ENCODE measurements at regions not wholly inside any gene's neighbourhood (a gene's known extent, or its start where the extent isn't known, plus 50 kb on each side); places are given as distances from the start of the nearest gene placed in this dataset.
"Not testable (repeated sequence)": the region's sequence is repeated elsewhere in the genome, so short reads cannot be mapped to it uniquely, and the experiment has no call there.

DNA sequence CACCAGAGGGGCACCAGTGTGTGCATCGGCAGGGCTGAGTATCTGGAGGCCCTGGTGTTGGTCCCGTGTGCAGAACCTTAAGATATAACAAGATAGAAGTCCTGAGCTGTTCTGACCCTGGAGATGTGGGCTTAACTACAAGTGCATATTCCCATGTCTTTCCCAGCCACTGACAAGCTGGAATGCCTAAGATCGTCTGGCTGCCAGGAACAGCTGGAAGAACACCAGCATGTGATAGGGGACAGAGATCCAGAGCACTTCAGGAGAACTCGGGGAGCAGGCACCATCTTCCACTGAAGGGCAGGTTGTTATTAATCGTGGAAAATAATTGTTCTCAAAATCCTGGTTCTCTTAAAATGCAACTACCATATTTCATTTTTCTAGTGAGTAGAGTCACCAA lies 419.9 kb upstream of the RUNX1 start:
- no peaks in the 10 kb centered on the region for H3K36me3 ChIP-seq (ENCODE audit: control insufficient read depth, insufficient read depth, low read length)
- H3K4me3 ChIP-seq (ENCODE audit: low read length) = no peak overlapping the region
- H3K4me1 ChIP-seq (ENCODE audit: control insufficient read depth, insufficient read depth, low read length) = peaks cover 2% of the 10 kb centered on the region; the same call in 1 of the 2 replicates
- no peak overlapping the region for H3K27ac ChIP-seq (ENCODE audit: low read length)
- DNase-seq (ENCODE audit: low read depth, low spot score) = no peak
- H3K9me3 ChIP-seq (ENCODE audit: control insufficient read depth, insufficient read depth, low read length) = no peaks in the 10 kb centered on the region
- no peaks in the 10 kb centered on the region for H3K27me3 ChIP-seq (ENCODE audit: control insufficient read depth, insufficient read depth, low read length)
- WGBS (ENCODE audit: insufficient coverage, insufficient read length) = no CpG with 5 or more reads among the region's 5 CpGs

GRCh38 chr21:35467566-35467965 lies 418.5 kb upstream of the RUNX1 start:
- DNase-seq (ENCODE audit: low read depth, low spot score) = no peak
- H3K27me3 ChIP-seq (ENCODE audit: control insufficient read depth, insufficient read depth, low read length) = no peaks in the 10 kb centered on the region
- H3K9me3 ChIP-seq (ENCODE audit: control insufficient read depth, insufficient read depth, low read length) = no peaks in the 10 kb centered on the region
- no peak overlapping the region for H3K4me3 ChIP-seq (ENCODE audit: low read length)
- peaks cover 2% of the 10 kb centered on the region; the same call in 1 of the 2 replicates for H3K4me1 ChIP-seq (ENCODE audit: control insufficient read depth, insufficient read depth, low read length)
- WGBS (ENCODE audit: insufficient coverage, insufficient read length) = no CpG with 5 or more reads among the region's 2 CpGs
- H3K27ac ChIP-seq (ENCODE audit: low read length) = no peak overlapping the region
- no peaks in the 10 kb centered on the region for H3K36me3 ChIP-seq (ENCODE audit: control insufficient read depth, insufficient read depth, low read length)

GRCh38 chr21:35466681-35467080 lies 417.6 kb upstream of the RUNX1 start:
- not testable (repeated sequence) for H3K36me3 ChIP-seq (ENCODE audit: control insufficient read depth, insufficient read depth, low read length); H3K9me3 ChIP-seq (ENCODE audit: control insufficient read depth, insufficient read depth, low read length); H3K27me3 ChIP-seq (ENCODE audit: control insufficient read depth, insufficient read depth, low read length); H3K27ac ChIP-seq (ENCODE audit: low read length); H3K4me3 ChIP-seq (ENCODE audit: low read length); H3K4me1 ChIP-seq (ENCODE audit: control insufficient read depth, insufficient read depth, low read length); DNase-seq (ENCODE audit: low read depth, low spot score)
- no CpG with 5 or more reads among the region's 5 CpGs for WGBS (ENCODE audit: insufficient coverage, insufficient read length)

DNA sequence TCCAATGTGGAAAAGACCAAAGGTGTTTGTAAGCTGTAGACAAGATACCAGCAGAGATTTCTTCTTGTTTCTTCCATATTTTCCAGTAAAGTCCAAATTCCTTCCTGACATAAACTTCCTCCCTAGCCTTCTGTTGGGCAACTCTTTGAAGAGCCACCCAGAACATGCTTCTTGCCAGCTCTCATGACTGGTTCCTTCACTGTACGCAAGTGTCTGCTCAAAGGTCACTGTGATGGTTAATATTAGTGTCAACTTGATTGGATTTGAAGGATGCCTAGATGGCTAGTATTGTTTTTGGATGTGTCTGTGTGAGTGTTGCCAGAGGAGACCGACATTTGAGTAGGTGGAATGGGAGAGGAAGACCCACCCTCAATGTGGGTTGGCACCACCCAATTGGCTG lies 416.6 kb upstream of the RUNX1 start:
- H3K27me3 ChIP-seq (ENCODE audit: control insufficient read depth, insufficient read depth, low read length) = no peaks in the 10 kb centered on the region
- no peak overlapping the region for H3K4me3 ChIP-seq (ENCODE audit: low read length)
- no peaks in the 10 kb centered on the region for H3K36me3 ChIP-seq (ENCODE audit: control insufficient read depth, insufficient read depth, low read length)
- no peaks in the 10 kb centered on the region for H3K4me1 ChIP-seq (ENCODE audit: control insufficient read depth, insufficient read depth, low read length)
- no peak overlapping the region for H3K27ac ChIP-seq (ENCODE audit: low read length)
- no peaks in the 10 kb centered on the region for H3K9me3 ChIP-seq (ENCODE audit: control insufficient read depth, insufficient read depth, low read length)
- no CpG with 5 or more reads among the region's 2 CpGs for WGBS (ENCODE audit: insufficient coverage, insufficient read length)
- no peak for DNase-seq (ENCODE audit: low read depth, low spot score)

DNA sequence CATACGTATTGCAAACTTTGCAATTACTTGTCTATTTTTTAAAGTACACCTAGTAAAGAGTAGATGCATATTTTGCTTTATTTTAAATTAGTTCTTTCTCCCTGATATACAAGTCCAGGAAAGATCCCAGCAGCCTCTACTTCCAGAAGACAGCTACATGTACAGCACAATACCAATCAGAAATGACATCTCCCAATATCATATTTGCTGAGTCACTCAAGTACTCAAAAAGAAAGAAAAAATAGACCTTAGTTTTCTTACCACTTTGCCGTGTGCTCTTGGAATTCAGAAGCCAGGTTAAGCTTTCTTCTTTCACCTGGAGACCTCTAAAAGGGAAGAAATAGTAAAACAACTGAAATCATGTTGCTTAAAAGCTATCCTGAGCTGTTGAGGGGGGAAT lies 412.6 kb upstream of the RUNX1 start:
- Histone ChIP-seq H3K4me3 (ENCODE audit: low read length) (no peak overlapping the region), H3K9me3 (ENCODE audit: control insufficient read depth, insufficient read depth, low read length) (no peaks in the 10 kb centered on the region), H3K27me3 (ENCODE audit: control insufficient read depth, insufficient read depth, low read length) (no peaks in the 10 kb centered on the region), H3K4me1 (ENCODE audit: control insufficient read depth, insufficient read depth, low read length) (0 out of 2 replicates have a peak, but pooled peaks cover 2% of the 10 kb centered on the region), H3K36me3 (ENCODE audit: control insufficient read depth, insufficient read depth, low read length) (no peaks in the 10 kb centered on the region), H3K27ac (ENCODE audit: low read length) (no peak overlapping the region)
- no peak for DNase-seq (ENCODE audit: low read depth, low spot score)
- no CpG with 5 or more reads among the region's 2 CpGs for WGBS (ENCODE audit: insufficient coverage, insufficient read length)

- H3K27ac ChIP-seq (ENCODE audit: low read length) = no peak overlapping the region
- H3K4me3 ChIP-seq (ENCODE audit: low read length) = no peak overlapping the region
- H3K4me1 ChIP-seq (ENCODE audit: control insufficient read depth, insufficient read depth, low read length) = 0 out of 2 replicates have a peak, but pooled peaks cover 2% of the 10 kb centered on the region
- no CpG with 5 or more reads among the region's 9 CpGs for WGBS (ENCODE audit: insufficient coverage, insufficient read length)
- no peaks in the 10 kb centered on the region for H3K36me3 ChIP-seq (ENCODE audit: control insufficient read depth, insufficient read depth, low read length)
- H3K9me3 ChIP-seq (ENCODE audit: control insufficient read depth, insufficient read depth, low read length) = no peaks in the 10 kb centered on the region
- H3K27me3 ChIP-seq (ENCODE audit: control insufficient read depth, insufficient read depth, low read length) = no peaks in the 10 kb centered on the region
- no peak for DNase-seq (ENCODE audit: low read depth, low spot score)
Measured at GRCh38 chr21:35460441-35460840, 411.3 kb upstream of the RUNX1 start.

DNA sequence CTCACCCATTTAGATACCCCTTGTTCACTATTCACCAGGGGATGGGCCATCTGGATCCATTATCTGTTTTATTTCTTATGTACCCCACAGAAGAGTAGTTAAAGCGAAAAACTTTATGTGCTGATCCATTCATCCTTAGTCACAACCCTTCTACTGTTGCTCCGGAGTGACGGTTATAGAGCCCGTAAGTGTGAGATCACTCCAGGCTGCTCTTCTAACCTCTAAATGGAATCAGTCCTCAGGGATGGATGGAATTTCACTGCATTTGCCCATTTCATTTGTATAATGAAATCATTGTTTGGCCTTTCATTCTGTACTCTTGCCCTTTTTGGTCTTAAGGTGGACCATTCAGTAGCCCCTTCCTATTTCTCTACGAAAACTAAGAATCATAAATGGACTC lies 409.3 kb upstream of the RUNX1 start:
- Histone ChIP-seq H3K9me3 (ENCODE audit: control insufficient read depth, insufficient read depth, low read length) (no peaks in the 10 kb centered on the region), H3K27ac (ENCODE audit: low read length) (no peak overlapping the region), H3K36me3 (ENCODE audit: control insufficient read depth, insufficient read depth, low read length) (no peaks in the 10 kb centered on the region), H3K4me3 (ENCODE audit: low read length) (no peak overlapping the region), H3K27me3 (ENCODE audit: control insufficient read depth, insufficient read depth, low read length) (no peaks in the 10 kb centered on the region), H3K4me1 (ENCODE audit: control insufficient read depth, insufficient read depth, low read length) (0 out of 2 replicates have a peak, but pooled peaks cover 2% of the 10 kb centered on the region)
- 100% methylated on average over 1 of the region's 5 CpGs for whole genome bisulfite sequencing (ENCODE audit: insufficient coverage, insufficient read length)
- DNase-seq (ENCODE audit: low read depth, low spot score) = no peak

GRCh38 chr21:35457097-35457804 lies 408.1 kb upstream of the RUNX1 start:
- DNase-seq (ENCODE audit: low read depth, low spot score) = no peak
- WGBS (ENCODE audit: insufficient coverage, insufficient read length) = no CpG with 5 or more reads among the region's 8 CpGs
- no peaks in the 10 kb centered on the region for H3K27me3 ChIP-seq (ENCODE audit: control insufficient read depth, insufficient read depth, low read length)
- H3K27ac ChIP-seq (ENCODE audit: low read length) = no peak overlapping the region
- no peak overlapping the region for H3K4me3 ChIP-seq (ENCODE audit: low read length)
- no peaks in the 10 kb centered on the region for H3K9me3 ChIP-seq (ENCODE audit: control insufficient read depth, insufficient read depth, low read length)
- H3K36me3 ChIP-seq (ENCODE audit: control insufficient read depth, insufficient read depth, low read length) = no peaks in the 10 kb centered on the region
- H3K4me1 ChIP-seq (ENCODE audit: control insufficient read depth, insufficient read depth, low read length) = 0 out of 2 replicates have a peak, but pooled peaks cover 2% of the 10 kb centered on the region

DNA sequence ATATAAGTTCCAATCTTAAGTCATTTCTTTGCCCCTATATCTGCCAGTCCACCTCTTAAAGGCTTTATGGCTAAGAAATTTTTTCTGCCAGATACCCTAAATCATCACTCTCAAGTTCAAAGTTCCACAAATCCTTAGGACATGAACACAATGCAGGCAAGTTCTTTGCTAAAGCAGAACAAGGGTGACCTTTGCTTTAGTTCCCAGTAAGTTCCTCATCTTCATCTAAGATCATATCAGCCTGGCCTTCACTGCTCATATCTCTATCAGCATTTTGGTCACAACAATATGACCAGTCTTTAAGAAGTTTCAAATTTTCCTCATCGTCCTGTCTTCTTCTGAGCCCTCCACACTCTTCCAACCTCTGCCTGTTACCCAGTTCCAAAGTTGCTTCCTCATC lies 402.2 kb upstream of the RUNX1 start:
- Histone ChIP-seq H3K4me1 (ENCODE audit: control insufficient read depth, insufficient read depth, low read length) (no peaks in the 10 kb centered on the region), H3K9me3 (ENCODE audit: control insufficient read depth, insufficient read depth, low read length) (no peaks in the 10 kb centered on the region), H3K27me3 (ENCODE audit: control insufficient read depth, insufficient read depth, low read length) (no peaks in the 10 kb centered on the region), H3K36me3 (ENCODE audit: control insufficient read depth, insufficient read depth, low read length) (no peaks in the 10 kb centered on the region), H3K27ac (ENCODE audit: low read length) (no peak overlapping the region), H3K4me3 (ENCODE audit: low read length) (no peak overlapping the region)
- no CpG with 5 or more reads among the region's 1 CpG for WGBS (ENCODE audit: insufficient coverage, insufficient read length)
- no peak for DNase-seq (ENCODE audit: low read depth, low spot score)

GRCh38 chr21:35450830-35451229 lies 401.7 kb upstream of the RUNX1 start:
- H3K4me1 ChIP-seq (ENCODE audit: control insufficient read depth, insufficient read depth, low read length) = no peaks in the 10 kb centered on the region
- no peaks in the 10 kb centered on the region for H3K36me3 ChIP-seq (ENCODE audit: control insufficient read depth, insufficient read depth, low read length)
- no peak for DNase-seq (ENCODE audit: low read depth, low spot score)
- H3K27ac ChIP-seq (ENCODE audit: low read length) = no peak overlapping the region
- no peak overlapping the region for H3K4me3 ChIP-seq (ENCODE audit: low read length)
- no CpG with 5 or more reads among the region's 4 CpGs for WGBS (ENCODE audit: insufficient coverage, insufficient read length)
- H3K27me3 ChIP-seq (ENCODE audit: control insufficient read depth, insufficient read depth, low read length) = no peaks in the 10 kb centered on the region
- H3K9me3 ChIP-seq (ENCODE audit: control insufficient read depth, insufficient read depth, low read length) = no peaks in the 10 kb centered on the region

GRCh38 chr21:35449846-35450245 lies 400.7 kb upstream of the RUNX1 start:
- Histone ChIP-seq H3K4me3 (ENCODE audit: low read length) (no peak overlapping the region), H3K4me1 (ENCODE audit: control insufficient read depth, insufficient read depth, low read length) (no peaks in the 10 kb centered on the region), H3K36me3 (ENCODE audit: control insufficient read depth, insufficient read depth, low read length) (no peaks in the 10 kb centered on the region), H3K9me3 (ENCODE audit: control insufficient read depth, insufficient read depth, low read length) (no peaks in the 10 kb centered on the region), H3K27ac (ENCODE audit: low read length) (no peak overlapping the region), H3K27me3 (ENCODE audit: control insufficient read depth, insufficient read depth, low read length) (no peaks in the 10 kb centered on the region)
- no CpG with 5 or more reads among the region's 10 CpGs for WGBS (ENCODE audit: insufficient coverage, insufficient read length)
- no peak for DNase-seq (ENCODE audit: low read depth, low spot score)

Data from iPS DF 6.9 (cell line).